ENCODE measurements at regions not wholly inside any gene's neighbourhood (a gene's known extent, or its start where the extent isn't known, plus 50 kb on each side); places are given as distances from the start of the nearest gene placed in this dataset.

DNA sequence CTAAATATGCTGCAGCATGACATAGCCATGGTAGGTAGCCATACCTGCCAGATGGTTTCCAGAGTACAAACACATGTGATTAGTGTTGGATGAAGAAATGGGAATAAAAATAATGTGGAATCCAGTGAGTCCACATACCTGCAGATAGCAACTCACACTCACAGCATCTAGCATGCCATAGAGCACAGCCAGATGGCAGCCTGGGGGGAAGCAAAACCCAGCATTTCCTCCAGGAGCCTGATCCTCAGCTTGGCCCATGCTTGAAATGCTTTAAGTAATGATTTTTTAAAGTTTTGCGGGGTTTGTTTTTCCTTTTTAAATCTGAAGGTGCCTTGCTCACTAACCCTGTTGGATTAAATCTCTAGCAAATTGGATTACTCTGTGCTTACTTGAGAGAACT, 535.1 kb downstream of the STK39 start:
- TF ChIP-seq, protein P1, sequence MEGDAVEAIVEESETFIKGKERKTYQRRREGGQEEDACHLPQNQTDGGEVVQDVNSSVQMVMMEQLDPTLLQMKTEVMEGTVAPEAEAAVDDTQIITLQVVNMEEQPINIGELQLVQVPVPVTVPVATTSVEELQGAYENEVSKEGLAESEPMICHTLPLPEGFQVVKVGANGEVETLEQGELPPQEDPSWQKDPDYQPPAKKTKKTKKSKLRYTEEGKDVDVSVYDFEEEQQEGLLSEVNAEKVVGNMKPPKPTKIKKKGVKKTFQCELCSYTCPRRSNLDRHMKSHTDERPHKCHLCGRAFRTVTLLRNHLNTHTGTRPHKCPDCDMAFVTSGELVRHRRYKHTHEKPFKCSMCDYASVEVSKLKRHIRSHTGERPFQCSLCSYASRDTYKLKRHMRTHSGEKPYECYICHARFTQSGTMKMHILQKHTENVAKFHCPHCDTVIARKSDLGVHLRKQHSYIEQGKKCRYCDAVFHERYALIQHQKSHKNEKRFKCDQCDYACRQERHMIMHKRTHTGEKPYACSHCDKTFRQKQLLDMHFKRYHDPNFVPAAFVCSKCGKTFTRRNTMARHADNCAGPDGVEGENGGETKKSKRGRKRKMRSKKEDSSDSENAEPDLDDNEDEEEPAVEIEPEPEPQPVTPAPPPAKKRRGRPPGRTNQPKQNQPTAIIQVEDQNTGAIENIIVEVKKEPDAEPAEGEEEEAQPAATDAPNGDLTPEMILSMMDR (IDR thresholded peaks at IDR 0.05 in 4 of 5, conservative IDR thresholded peaks at IDR 0.05 in 1 of 5) = no peak
- no peak for TF ChIP-seq POLR2A (IDR thresholded peaks at IDR 0.05)

Data from gastrocnemius medialis (tissue), 4 donors.